AG09319 (cell line): ENCODE measurements at regions not wholly inside any gene's neighbourhood (a gene's known extent, or its start where the extent isn't known, plus 50 kb on each side); places are given as distances from the start of the nearest gene placed in this dataset.

Experiments
- DNase-seq: peaks from one replicate; pipeline ENCODE4 v3.0.0-alpha.2; 2010; ENCODE audit warnings: low read depth; ENCODE audit errors: extremely low read depth
- CTCF ChIP-seq: IDR thresholded peaks from 2 replicates; pipeline ENCODE4 v1.5.1; 2011; ENCODE audit warnings: low read depth, mild to moderate bottlenecking, inconsistent platforms, low read length, moderate library complexity

- TF ChIP-seq CTCF = no peak
- no peak for DNase-seq
Observed at GRCh38 chr4:167713756-167714155, 378.6 kb upstream of the ANXA10 start.

- no peak for DNase-seq
- no peak for TF ChIP-seq CTCF
Observed at GRCh38 chr4:167715176-167715575, 377.2 kb upstream of the ANXA10 start.

GRCh38 chr4:167717495-167717894 lies 374.8 kb upstream of the ANXA10 start:
- no peak for DNase-seq
- no peak for TF ChIP-seq CTCF

- TF ChIP-seq CTCF = no peak
- no peak for DNase-seq
Observed at GRCh38 chr4:167721617-167722486, 370.5 kb upstream of the ANXA10 start.

- no peak for DNase-seq
- no peak for TF ChIP-seq CTCF
Observed at GRCh38 chr4:167722487-167722808, 369.9 kb upstream of the ANXA10 start.

GRCh38 chr4:167724941-167725340 lies 367.4 kb upstream of the ANXA10 start:
- no peak for DNase-seq
- no peak for TF ChIP-seq CTCF

GRCh38 chr4:167730769-167731168 lies 361.6 kb upstream of the ANXA10 start:
- no peak for DNase-seq
- no peak for TF ChIP-seq CTCF
